Hepatocyte (in vitro differentiated cells): ENCODE measurements at regions not wholly inside any gene's neighbourhood (a gene's known extent, or its start where the extent isn't known, plus 50 kb on each side); places are given as distances from the start of the nearest gene placed in this dataset.

Experiments used
- DNase-seq: peaks from one replicate; pipeline ENCODE4 v3.0.0-alpha.2; 2016; ENCODE audit warnings: low spot score
- H2AFZ ChIP-seq: fragments of 200-600 bp; sonication (generic); 2 replicates; pipeline ENCODE4 v1.6.0; 2016; ENCODE audit warnings: antibody characterized with exemption, mild to moderate bottlenecking
- H3K27ac ChIP-seq: fragments of 200-600 bp; sonication (generic); 2 replicates; pipeline ENCODE4 v1.5.1; 2016; ENCODE audit warnings: mild to moderate bottlenecking
- H3K27me3 ChIP-seq: fragments of 200-600 bp; sonication (generic); 2 replicates; pipeline ENCODE4 v1.6.1; 2016
- H3K36me3 ChIP-seq: fragments of 200-600 bp; sonication (generic); replicated peaks from 2 replicates; pipeline ENCODE4 v1.5.1; 2016; ENCODE audit warnings: low read depth; ENCODE audit not compliant: insufficient read depth
- H3K4me1 ChIP-seq: fragments of 200-600 bp; sonication (generic); 2 replicates; pipeline ENCODE4 v1.5.1; 2016; ENCODE audit warnings: mild to moderate bottlenecking, moderate library complexity; ENCODE audit not compliant: insufficient read depth
- H3K4me2 ChIP-seq: fragments of 200-600 bp; sonication (generic); 2 replicates; pipeline ENCODE4 v1.6.0; 2016
- H3K4me3 ChIP-seq: fragments of 200-600 bp; sonication (generic); 2 replicates; pipeline ENCODE4 v1.5.1; 2016; ENCODE audit warnings: mild to moderate bottlenecking
- H3K79me2 ChIP-seq: fragments of 200-600 bp; sonication (generic); 2 replicates; pipeline ENCODE4 v1.6.0; 2017; ENCODE audit warnings: mild to moderate bottlenecking
- H3K9me2 ChIP-seq: fragments of 200-600 bp; sonication (generic); replicated peaks from 2 replicates; pipeline ENCODE4 v1.6.0; 2017; ENCODE audit warnings: mild to moderate bottlenecking; ENCODE audit not compliant: insufficient read depth
- H3K9me3 ChIP-seq: fragments of 200-600 bp; sonication (generic); 2 replicates; pipeline ENCODE4 v1.5.1; 2016; ENCODE audit warnings: low read depth, mild to moderate bottlenecking
- H4K20me1 ChIP-seq: fragments of 200-600 bp; sonication (generic); 2 replicates; pipeline ENCODE4 v1.6.0; 2016; ENCODE audit warnings: mild to moderate bottlenecking; ENCODE audit not compliant: insufficient read depth, poor library complexity, severe bottlenecking
- CTCF ChIP-seq: fragments of 200-600 bp; sonication (generic); IDR thresholded peaks from 2 replicates; pipeline ENCODE4 v1.5.1; 2016; ENCODE audit warnings: antibody characterized with exemption, mild to moderate bottlenecking; ENCODE audit not compliant: poor library complexity
- EZH2 ChIP-seq: fragments of 200-600 bp; sonication (generic); IDR thresholded peaks from 2 replicates; pipeline ENCODE4 v1.6.1; 2016; ENCODE audit warnings: antibody characterized with exemption, mild to moderate bottlenecking, borderline replicate concordance
- EZH2phosphoT487 ChIP-seq: fragments of 200-600 bp; sonication (generic); IDR thresholded peaks from one replicate; pipeline ENCODE4 v1.6.1; 2018; ENCODE audit warnings: antibody characterized with exemption, mild to moderate bottlenecking, low read depth, moderate library complexity; ENCODE audit not compliant: unreplicated experiment, severe bottlenecking
- WGBS: methylation state at CpG from one replicate; pipeline ENCODE4 v1.1.6; 2016; ENCODE audit warnings: low lambda C conversion rate; ENCODE audit errors: missing lambda C conversion rate; 5-methylcytosine and 5-hydroxymethylcytosine counted together

- no peaks in the 10 kb centered on the region for H4K20me1 ChIP-seq
- TF ChIP-seq CTCF (no peak), EZH2phosphoT487 (no peak), EZH2 (no peak)
- no peak overlapping the region for H3K4me2 ChIP-seq
- H3K27ac ChIP-seq = no peak overlapping the region
- H3K9me2 ChIP-seq = no peaks in the 10 kb centered on the region
- no peaks in the 10 kb centered on the region for H3K4me1 ChIP-seq
- no peaks in the 10 kb centered on the region for H3K79me2 ChIP-seq
- no peak overlapping the region for H3K4me3 ChIP-seq
- H3K36me3 ChIP-seq = no peaks in the 10 kb centered on the region
- no peaks in the 10 kb centered on the region for H3K9me3 ChIP-seq
- DNase-seq = no peak
- H2AFZ ChIP-seq = no peak overlapping the region
- H3K27me3 ChIP-seq = no peaks in the 10 kb centered on the region
Observed at GRCh38 chr1:221604948-221605347, 136.9 kb downstream of the DUSP10 start.

- Histone ChIP-seq H3K4me3 (no peak overlapping the region), H3K79me2 (no peaks in the 10 kb centered on the region), H3K36me3 (no peaks in the 10 kb centered on the region), H2AFZ (no peak overlapping the region), H3K4me1 (no peaks in the 10 kb centered on the region), H3K9me3 (no peaks in the 10 kb centered on the region), H3K27me3 (no peaks in the 10 kb centered on the region), H3K4me2 (no peak overlapping the region), H3K27ac (no peak overlapping the region), H3K9me2 (no peaks in the 10 kb centered on the region), H4K20me1 (no peaks in the 10 kb centered on the region)
- TF ChIP-seq CTCF = no peak
- no peak for TF ChIP-seq EZH2phosphoT487
- no peak for TF ChIP-seq EZH2
- no peak for DNase-seq
- WGBS = 23% methylated on average over 1 of the region's 1 CpG
Observed at GRCh38 chr1:221605569-221605968, 136.3 kb downstream of the DUSP10 start.

GRCh38 chr1:221606256-221606655 is 135.6 kb downstream of the DUSP10 start:
- Histone ChIP-seq H4K20me1 (no peaks in the 10 kb centered on the region), H3K4me1 (no peaks in the 10 kb centered on the region), H3K9me3 (no peaks in the 10 kb centered on the region), H3K79me2 (no peaks in the 10 kb centered on the region), H3K36me3 (no peaks in the 10 kb centered on the region), H2AFZ (no peak overlapping the region), H3K4me3 (no peak overlapping the region), H3K9me2 (no peaks in the 10 kb centered on the region), H3K27ac (no peak overlapping the region), H3K27me3 (no peaks in the 10 kb centered on the region), H3K4me2 (no peak overlapping the region)
- WGBS = 52% methylated on average over 4 of the region's 4 CpGs
- no peak for TF ChIP-seq EZH2
- no peak for TF ChIP-seq CTCF
- no peak for TF ChIP-seq EZH2phosphoT487
- no peak for DNase-seq

- no peak overlapping the region for H2AFZ ChIP-seq
- H3K4me2 ChIP-seq = no peak overlapping the region
- H3K27me3 ChIP-seq = no peaks in the 10 kb centered on the region
- no peaks in the 10 kb centered on the region for H3K36me3 ChIP-seq
- H3K79me2 ChIP-seq = no peaks in the 10 kb centered on the region
- no peaks in the 10 kb centered on the region for H3K9me2 ChIP-seq
- no peak for DNase-seq
- H3K9me3 ChIP-seq = no peaks in the 10 kb centered on the region
- no peak overlapping the region for H3K27ac ChIP-seq
- peaks cover 4% of the 10 kb centered on the region for H3K4me1 ChIP-seq
- no peak overlapping the region for H3K4me3 ChIP-seq
- TF ChIP-seq CTCF (no peak), EZH2 (no peak), EZH2phosphoT487 (no peak)
- H4K20me1 ChIP-seq = no peaks in the 10 kb centered on the region
Observed at GRCh38 chr1:221608835-221609320, 133.0 kb downstream of the DUSP10 start.
